ENCODE measurements at regions not wholly inside any gene's neighbourhood (a gene's known extent, or its start where the extent isn't known, plus 50 kb on each side); places are given as distances from the start of the nearest gene placed in this dataset.

DNA sequence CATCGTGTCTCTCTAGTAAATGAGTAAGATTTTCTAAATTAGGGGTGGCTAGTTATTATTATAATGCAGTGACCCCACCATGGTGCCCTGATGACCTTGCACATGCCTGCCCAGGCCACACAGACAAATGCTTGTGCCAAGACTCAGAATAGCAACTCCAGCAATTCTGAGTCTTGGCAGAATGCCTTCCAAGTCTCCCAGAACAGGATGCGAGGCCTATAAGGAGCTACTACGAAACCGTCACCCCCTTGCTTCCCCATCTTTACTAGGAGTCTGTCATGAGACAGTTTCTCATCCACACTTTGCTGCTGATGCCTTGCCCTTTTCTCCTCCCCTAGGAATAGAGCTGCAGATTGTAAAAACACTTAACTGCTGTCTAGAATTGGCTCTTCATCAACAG is 559.9 kb downstream of the TRHDE start:
- TF ChIP-seq, protein P1, sequence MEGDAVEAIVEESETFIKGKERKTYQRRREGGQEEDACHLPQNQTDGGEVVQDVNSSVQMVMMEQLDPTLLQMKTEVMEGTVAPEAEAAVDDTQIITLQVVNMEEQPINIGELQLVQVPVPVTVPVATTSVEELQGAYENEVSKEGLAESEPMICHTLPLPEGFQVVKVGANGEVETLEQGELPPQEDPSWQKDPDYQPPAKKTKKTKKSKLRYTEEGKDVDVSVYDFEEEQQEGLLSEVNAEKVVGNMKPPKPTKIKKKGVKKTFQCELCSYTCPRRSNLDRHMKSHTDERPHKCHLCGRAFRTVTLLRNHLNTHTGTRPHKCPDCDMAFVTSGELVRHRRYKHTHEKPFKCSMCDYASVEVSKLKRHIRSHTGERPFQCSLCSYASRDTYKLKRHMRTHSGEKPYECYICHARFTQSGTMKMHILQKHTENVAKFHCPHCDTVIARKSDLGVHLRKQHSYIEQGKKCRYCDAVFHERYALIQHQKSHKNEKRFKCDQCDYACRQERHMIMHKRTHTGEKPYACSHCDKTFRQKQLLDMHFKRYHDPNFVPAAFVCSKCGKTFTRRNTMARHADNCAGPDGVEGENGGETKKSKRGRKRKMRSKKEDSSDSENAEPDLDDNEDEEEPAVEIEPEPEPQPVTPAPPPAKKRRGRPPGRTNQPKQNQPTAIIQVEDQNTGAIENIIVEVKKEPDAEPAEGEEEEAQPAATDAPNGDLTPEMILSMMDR (IDR thresholded peaks at IDR 0.05): no peak
- TF ChIP-seq POLR2AphosphoS5 (IDR thresholded peaks at IDR 0.05): no peak
